ENCODE measurements at regions not wholly inside any gene's neighbourhood (a gene's known extent, or its start where the extent isn't known, plus 50 kb on each side); places are given as distances from the start of the nearest gene placed in this dataset.

DNA sequence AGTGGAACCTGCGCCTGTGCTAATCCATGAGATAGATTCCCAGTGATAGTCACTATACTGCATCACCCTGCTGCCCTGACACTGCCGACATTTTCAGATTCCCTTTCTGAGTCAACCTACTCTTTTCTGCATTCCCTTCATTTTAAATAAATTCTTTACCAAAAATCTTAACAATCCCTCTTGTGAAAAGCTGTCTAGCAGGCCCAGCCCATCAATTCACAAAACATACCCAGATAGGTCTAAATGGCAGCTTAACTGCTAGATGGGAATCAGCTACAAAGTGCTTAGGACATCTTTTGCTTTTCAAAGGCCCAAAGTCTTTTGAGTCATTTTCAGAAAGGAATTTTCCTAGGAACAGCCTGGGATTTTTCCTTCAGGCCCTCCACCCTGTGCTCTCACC is 180.1 kb upstream of the PTBP2 start:
- TF ChIP-seq, protein P1, sequence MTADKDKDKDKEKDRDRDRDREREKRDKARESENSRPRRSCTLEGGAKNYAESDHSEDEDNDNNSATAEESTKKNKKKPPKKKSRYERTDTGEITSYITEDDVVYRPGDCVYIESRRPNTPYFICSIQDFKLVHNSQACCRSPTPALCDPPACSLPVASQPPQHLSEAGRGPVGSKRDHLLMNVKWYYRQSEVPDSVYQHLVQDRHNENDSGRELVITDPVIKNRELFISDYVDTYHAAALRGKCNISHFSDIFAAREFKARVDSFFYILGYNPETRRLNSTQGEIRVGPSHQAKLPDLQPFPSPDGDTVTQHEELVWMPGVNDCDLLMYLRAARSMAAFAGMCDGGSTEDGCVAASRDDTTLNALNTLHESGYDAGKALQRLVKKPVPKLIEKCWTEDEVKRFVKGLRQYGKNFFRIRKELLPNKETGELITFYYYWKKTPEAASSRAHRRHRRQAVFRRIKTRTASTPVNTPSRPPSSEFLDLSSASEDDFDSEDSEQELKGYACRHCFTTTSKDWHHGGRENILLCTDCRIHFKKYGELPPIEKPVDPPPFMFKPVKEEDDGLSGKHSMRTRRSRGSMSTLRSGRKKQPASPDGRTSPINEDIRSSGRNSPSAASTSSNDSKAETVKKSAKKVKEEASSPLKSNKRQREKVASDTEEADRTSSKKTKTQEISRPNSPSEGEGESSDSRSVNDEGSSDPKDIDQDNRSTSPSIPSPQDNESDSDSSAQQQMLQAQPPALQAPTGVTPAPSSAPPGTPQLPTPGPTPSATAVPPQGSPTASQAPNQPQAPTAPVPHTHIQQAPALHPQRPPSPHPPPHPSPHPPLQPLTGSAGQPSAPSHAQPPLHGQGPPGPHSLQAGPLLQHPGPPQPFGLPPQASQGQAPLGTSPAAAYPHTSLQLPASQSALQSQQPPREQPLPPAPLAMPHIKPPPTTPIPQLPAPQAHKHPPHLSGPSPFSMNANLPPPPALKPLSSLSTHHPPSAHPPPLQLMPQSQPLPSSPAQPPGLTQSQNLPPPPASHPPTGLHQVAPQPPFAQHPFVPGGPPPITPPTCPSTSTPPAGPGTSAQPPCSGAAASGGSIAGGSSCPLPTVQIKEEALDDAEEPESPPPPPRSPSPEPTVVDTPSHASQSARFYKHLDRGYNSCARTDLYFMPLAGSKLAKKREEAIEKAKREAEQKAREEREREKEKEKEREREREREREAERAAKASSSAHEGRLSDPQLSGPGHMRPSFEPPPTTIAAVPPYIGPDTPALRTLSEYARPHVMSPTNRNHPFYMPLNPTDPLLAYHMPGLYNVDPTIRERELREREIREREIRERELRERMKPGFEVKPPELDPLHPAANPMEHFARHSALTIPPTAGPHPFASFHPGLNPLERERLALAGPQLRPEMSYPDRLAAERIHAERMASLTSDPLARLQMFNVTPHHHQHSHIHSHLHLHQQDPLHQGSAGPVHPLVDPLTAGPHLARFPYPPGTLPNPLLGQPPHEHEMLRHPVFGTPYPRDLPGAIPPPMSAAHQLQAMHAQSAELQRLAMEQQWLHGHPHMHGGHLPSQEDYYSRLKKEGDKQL (CRISPR knock-in tag; IDR thresholded peaks at IDR 0.05; ENCODE audit: low read depth), result no peak
- TF ChIP-seq FOXM1 (CRISPR knock-in tag; IDR thresholded peaks at IDR 0.05) (no peak), PHF5A (CRISPR knock-in tag; IDR thresholded peaks at IDR 0.05; ENCODE audit: low read depth, unreplicated experiment) (no peak), RFX1 (IDR thresholded peaks at IDR 0.05) (no peak)
